Retinal pigment epithelial cell (primary cell): ENCODE measurements at regions not wholly inside any gene's neighbourhood (a gene's known extent, or its start where the extent isn't known, plus 50 kb on each side); places are given as distances from the start of the nearest gene placed in this dataset.

Experiments
- DNase-seq: peaks from one replicate; pipeline ENCODE4 v3.0.0-alpha.2; 2010; ENCODE audit warnings: low read depth
- H3K4me3 ChIP-seq: 2 replicates; pipeline ENCODE4 v1.5.1; 2011; ENCODE audit warnings: mild to moderate bottlenecking, low read length, control low read depth, moderate library complexity
- CTCF ChIP-seq: conservative IDR thresholded peaks from 2 replicates; pipeline ENCODE4 v1.5.1; 2011; ENCODE audit warnings: low read depth, low read length, control low read depth, inconsistent platforms

- DNase-seq = no peak
- TF ChIP-seq CTCF = no peak
- no peak overlapping the region for H3K4me3 ChIP-seq
Observed at GRCh38 chr4:159483782-159484741, 381.2 kb downstream of the RAPGEF2 start.

DNA sequence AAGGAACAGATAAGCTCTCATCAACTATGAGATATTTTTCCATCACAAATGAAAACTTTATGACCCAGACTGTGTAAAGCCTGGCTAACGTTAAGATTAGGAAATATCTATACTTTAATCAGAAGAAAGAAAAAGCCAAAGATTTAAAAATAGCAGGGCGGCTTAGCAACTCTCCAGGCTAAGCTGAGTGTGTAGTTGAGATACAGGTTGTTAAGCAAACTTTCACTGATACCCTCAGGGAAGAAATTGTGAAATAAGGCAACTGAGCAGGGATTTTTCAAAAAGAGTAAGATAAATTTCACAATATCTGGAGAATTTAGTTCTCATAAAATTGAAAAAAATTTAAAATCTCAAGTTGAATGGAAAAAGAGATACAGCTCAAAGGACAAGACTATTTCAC lies 382.0 kb downstream of the RAPGEF2 start:
- no peak overlapping the region for H3K4me3 ChIP-seq
- DNase-seq = peak; percentile 44
- no peak for TF ChIP-seq CTCF

DNA sequence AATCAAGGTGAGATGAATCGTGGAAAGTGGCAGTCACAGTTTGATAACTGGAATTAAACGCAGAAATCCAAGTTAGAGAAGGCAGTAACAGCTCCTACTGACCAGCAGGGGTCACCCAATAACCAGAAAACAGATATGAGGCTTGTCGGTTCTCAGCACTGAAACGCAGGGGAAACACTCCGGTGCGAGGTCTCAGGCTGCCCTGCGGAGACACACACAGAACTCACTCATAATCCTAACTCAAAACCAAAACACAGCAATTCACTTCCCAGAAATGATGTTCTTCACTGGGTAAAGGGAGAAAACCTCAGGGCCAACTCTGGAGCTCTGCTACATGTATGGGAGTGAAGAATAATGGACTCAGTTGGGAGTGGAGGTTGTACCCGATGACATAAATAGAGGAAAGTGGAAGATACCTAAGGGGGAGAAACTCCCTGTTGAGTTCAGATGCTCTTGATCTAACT lies 384.4 kb downstream of the RAPGEF2 start:
- TF ChIP-seq CTCF = peak; percentile 79
- H3K4me3 ChIP-seq = no peak overlapping the region
- peak; percentile 62 for DNase-seq

GRCh38 chr4:159489646-159490045 lies 386.8 kb downstream of the RAPGEF2 start:
- no peak for TF ChIP-seq CTCF
- no peak for DNase-seq
- H3K4me3 ChIP-seq = no peak overlapping the region

DNA sequence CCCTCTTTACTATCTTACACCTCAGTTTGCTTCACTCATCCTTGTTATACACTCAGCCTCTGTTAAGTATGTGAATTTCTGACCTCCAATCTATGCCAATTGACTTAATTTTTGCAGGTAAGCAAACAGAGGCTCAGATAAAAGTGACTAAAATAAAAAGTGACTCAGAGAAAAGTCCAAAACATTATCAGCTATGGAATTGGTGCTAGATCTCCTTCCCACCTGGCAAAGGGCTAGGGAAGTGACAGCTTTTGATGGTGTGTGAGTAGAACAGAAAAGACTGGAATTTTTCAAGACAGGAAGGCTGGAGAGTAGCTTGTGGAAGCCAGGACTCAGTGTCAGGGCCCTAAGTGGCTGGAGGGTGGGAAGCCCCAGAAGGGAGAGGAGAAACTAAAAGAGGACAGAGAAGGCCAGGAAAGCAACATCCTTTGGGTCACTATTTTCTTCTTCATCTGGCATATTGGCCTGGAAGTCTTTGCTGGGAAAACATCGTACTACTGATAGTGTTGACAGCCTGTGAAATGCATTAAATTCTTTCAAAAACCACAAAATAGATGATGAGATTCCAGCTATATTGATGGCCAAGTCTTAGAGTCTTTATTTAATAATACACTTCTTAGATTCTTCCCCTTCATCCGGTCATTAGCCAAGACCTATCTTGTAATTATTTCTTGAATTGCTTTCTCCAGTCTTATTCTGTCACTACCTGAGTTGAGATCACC lies 392.8 kb downstream of the RAPGEF2 start:
- no peak for TF ChIP-seq CTCF
- no peak for DNase-seq

DNA sequence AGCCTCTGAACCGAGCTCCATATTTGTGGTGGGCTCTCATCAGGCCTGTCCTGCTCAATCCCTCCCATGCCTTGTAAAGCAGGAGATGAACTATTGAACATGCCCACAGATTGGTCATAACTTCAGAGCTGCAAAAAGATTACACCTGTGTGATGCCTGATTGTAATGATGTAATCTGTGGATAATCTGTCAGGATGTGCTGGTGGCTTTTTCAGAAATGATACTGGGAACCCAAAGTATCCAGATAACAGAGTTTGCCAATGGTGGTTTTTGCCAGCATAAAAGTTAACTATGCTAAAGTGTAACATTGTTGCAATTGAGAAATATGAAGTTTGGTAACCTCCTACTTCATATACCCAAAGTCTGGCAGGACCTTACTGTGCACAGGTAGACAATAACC lies 393.4 kb downstream of the RAPGEF2 start:
- no peak for TF ChIP-seq CTCF
- H3K4me3 ChIP-seq = no peak overlapping the region
- no peak for DNase-seq

More for the DNA sequence above, 392.8 kb downstream of the RAPGEF2 start:
- H3K4me3 ChIP-seq = no peak overlapping the region
